OCI-LY7 (cell line): ENCODE measurements at regions not wholly inside any gene's neighbourhood (a gene's known extent, or its start where the extent isn't known, plus 50 kb on each side); places are given as distances from the start of the nearest gene placed in this dataset.

Experiments
- BruUV-seq: library from RNA; stranded (reverse); fragments of 400-500 nt; replicated peaks from 2 replicates; lab custom pipeline; 2021; lab: Mats Ljungman, UMichigan
- CTCF ChIA-PET: fragments of 300-600 bp; sonication (Branson Sonifier 250); formaldehyde crosslinking; loops from one replicate; lab custom pipeline; 2022; ENCODE audit warnings: antibody characterized with exemption; ENCODE audit not compliant: unreplicated experiment; lab: Charles Lee
- POLR2A ChIA-PET: fragments of 300-600 bp; sonication (Branson Sonifier 250); formaldehyde crosslinking; loops from one replicate; lab custom pipeline; 2022; ENCODE audit warnings: antibody characterized with exemption; lab: Charles Lee
- DNase-seq: peaks from one replicate; pipeline ENCODE4 v3.0.0-alpha.2; 2015; ENCODE audit warnings: low spot score
- H2AFZ ChIP-seq: fragments of 200-600 bp; sonication (generic), shearing (Covaris generic); 2 replicates; pipeline ENCODE4 v1.6.1; 2014; ENCODE audit warnings: mild to moderate bottlenecking, antibody characterized with exemption, low read length, moderate library complexity
- H3K27ac ChIP-seq: fragments of 200-600 bp; sonication (generic); 2 replicates; pipeline ENCODE4 v1.5.1; 2014; ENCODE audit warnings: mixed run types, low read depth, mild to moderate bottlenecking, moderate library complexity, low read length, inconsistent platforms; ENCODE audit not compliant: poor library complexity, severe bottlenecking
- H3K36me3 ChIP-seq: fragments of 200-600 bp; sonication (generic); 2 replicates; pipeline ENCODE4 v1.6.1; 2014; ENCODE audit warnings: mild to moderate bottlenecking, antibody characterized with exemption, low read length, moderate library complexity, mixed read lengths; ENCODE audit not compliant: insufficient read depth
- H3K4me1 ChIP-seq: fragments of 200-600 bp; sonication (generic); 2 replicates; pipeline ENCODE4 v1.5.1; 2014; ENCODE audit warnings: mild to moderate bottlenecking, low read length; ENCODE audit not compliant: insufficient read depth, poor library complexity, severe bottlenecking
- H3K4me2 ChIP-seq: fragments of 200-600 bp; sonication (generic); 2 replicates; pipeline ENCODE4 v1.6.1; 2014; ENCODE audit warnings: mild to moderate bottlenecking, low read length
- H3K4me3 ChIP-seq: fragments of 200-600 bp; sonication (generic); 2 replicates; pipeline ENCODE4 v1.5.1; 2014; ENCODE audit warnings: mild to moderate bottlenecking, low read depth, low read length; ENCODE audit not compliant: poor library complexity, severe bottlenecking
- H3K79me2 ChIP-seq: fragments of 200-600 bp; sonication (generic); 2 replicates; pipeline ENCODE4 v1.6.1; 2016; ENCODE audit warnings: low read depth, mild to moderate bottlenecking, low read length, moderate library complexity, mixed read lengths; ENCODE audit not compliant: insufficient read depth
- H3K9me2 ChIP-seq: fragments of 200-600 bp; sonication (generic); 2 replicates; pipeline ENCODE4 v1.6.1; 2016; ENCODE audit warnings: mild to moderate bottlenecking, low read length, mixed read lengths; ENCODE audit not compliant: insufficient read depth
- H3K9me3 ChIP-seq: fragments of 200-600 bp; sonication (generic); 2 replicates; pipeline ENCODE4 v1.6.1; 2014; ENCODE audit warnings: mild to moderate bottlenecking, mixed run types, low read length, mixed read lengths
- H4K20me1 ChIP-seq: fragments of 200-600 bp; sonication (generic); 2 replicates; pipeline ENCODE4 v1.6.1; 2014; ENCODE audit warnings: mild to moderate bottlenecking, antibody characterized with exemption, low read length, moderate library complexity, mixed read lengths; ENCODE audit not compliant: insufficient read depth
- EZH2phosphoT487 ChIP-seq: fragments of 200-600 bp; sonication (generic); IDR thresholded peaks from 2 replicates; pipeline ENCODE4 v1.6.1; 2018; ENCODE audit warnings: low read depth, borderline replicate concordance, mild to moderate bottlenecking, mixed run types, antibody characterized with exemption, low read length, moderate library complexity, mixed read lengths
- intact Hi-C: fragments of 100-400 bp; cut with micrococcal nuclease; formaldehyde crosslinking; loops from one replicate; pipeline ENCODE4 v1.10.0; 2022; ENCODE audit not compliant: unreplicated experiment
- TF ChIP-seq, protein P1 (sequence below): fragments of 200-600 bp; sonication (generic); conservative IDR thresholded peaks from 2 replicates; pipeline ENCODE4 v1.5.1; 2014; ENCODE audit warnings: mild to moderate bottlenecking, antibody characterized with exemption, low read length, moderate library complexity, mixed read lengths

DNA sequence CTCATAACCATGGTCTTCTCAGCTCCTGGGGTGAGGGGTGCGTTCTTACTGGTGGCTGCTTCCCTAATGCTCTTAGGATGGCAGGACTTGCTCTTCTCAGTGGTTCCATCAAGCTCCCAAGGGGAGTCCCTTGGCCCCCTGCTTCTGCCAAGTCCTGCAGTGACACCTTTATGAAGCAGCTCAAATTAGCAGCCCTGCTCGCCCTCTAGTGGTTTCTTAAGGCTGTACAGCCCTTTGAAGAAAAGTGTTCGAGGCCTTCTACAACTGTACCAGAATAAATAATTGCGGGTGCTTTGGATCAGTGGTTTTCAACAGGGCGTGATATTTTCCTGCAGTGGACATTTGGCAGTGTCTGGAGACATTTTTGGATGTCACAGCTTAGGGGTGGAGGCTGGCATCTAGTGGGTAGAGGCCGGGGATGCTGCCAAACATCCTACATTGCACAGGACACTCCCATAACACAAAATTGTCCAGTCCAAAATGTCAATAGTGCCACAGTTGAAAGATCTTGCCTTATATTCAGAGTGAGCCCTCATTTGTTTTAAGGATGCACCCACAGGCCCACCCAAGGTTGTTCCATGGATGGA is 204.7 kb upstream of the S100G start:
- no peaks in the 10 kb centered on the region for H3K36me3 ChIP-seq
- intact Hi-C loops, result loop anchor here (2.0 to 10.0 kb wide), 2 partner anchors 514 to 680 kb away; no protein-coding TSS in a partner anchor
- H3K9me2 ChIP-seq, result no peaks in the 10 kb centered on the region
- POLR2A ChIA-PET, result no interaction called here
- no peak overlapping the region for H3K27ac ChIP-seq
- H3K79me2 ChIP-seq, result no peaks in the 10 kb centered on the region
- BruUV-seq, result no TSS peak
- no peak overlapping the region for H3K4me2 ChIP-seq
- CTCF ChIA-PET, result no interaction called here
- H3K4me1 ChIP-seq, result no peaks in the 10 kb centered on the region
- TF ChIP-seq, protein P1, sequence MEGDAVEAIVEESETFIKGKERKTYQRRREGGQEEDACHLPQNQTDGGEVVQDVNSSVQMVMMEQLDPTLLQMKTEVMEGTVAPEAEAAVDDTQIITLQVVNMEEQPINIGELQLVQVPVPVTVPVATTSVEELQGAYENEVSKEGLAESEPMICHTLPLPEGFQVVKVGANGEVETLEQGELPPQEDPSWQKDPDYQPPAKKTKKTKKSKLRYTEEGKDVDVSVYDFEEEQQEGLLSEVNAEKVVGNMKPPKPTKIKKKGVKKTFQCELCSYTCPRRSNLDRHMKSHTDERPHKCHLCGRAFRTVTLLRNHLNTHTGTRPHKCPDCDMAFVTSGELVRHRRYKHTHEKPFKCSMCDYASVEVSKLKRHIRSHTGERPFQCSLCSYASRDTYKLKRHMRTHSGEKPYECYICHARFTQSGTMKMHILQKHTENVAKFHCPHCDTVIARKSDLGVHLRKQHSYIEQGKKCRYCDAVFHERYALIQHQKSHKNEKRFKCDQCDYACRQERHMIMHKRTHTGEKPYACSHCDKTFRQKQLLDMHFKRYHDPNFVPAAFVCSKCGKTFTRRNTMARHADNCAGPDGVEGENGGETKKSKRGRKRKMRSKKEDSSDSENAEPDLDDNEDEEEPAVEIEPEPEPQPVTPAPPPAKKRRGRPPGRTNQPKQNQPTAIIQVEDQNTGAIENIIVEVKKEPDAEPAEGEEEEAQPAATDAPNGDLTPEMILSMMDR, result peak; percentile 80
- no peak for TF ChIP-seq EZH2phosphoT487
- H4K20me1 ChIP-seq, result no peaks in the 10 kb centered on the region
- peak; percentile 48 for DNase-seq
- no peaks in the 10 kb centered on the region for H3K9me3 ChIP-seq
- H2AFZ ChIP-seq, result no peak overlapping the region
- no peak overlapping the region for H3K4me3 ChIP-seq

DNA sequence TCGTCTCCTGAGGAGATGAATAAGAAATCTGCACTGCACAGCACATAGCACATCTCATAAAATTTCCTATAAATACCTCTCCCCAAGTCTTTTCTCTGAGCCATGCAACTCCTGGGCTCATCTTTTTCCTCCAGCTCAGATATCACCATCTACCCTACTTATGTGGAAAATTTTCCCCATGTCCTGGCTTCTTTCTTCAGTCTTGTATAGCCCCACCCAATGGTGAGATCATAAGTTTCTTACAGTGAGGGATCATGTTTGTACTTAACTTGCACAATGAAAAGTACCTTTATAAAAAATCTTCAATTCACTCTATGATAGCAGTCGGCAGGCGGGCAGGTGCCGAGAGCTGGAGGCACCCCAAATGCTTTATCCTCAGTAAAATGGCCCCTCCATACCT is 198.6 kb upstream of the S100G start:
- CTCF ChIA-PET, result no interaction called here
- POLR2A ChIA-PET, result no interaction called here
- H3K4me2 ChIP-seq, result no peak overlapping the region
- no peaks in the 10 kb centered on the region for H3K36me3 ChIP-seq
- no peak overlapping the region for H3K4me3 ChIP-seq
- no peaks in the 10 kb centered on the region for H3K9me2 ChIP-seq
- no TSS peak for BruUV-seq
- H2AFZ ChIP-seq, result no peak overlapping the region
- H3K27ac ChIP-seq, result no peak overlapping the region
- intact Hi-C loops, result no loop called here
- H4K20me1 ChIP-seq, result no peaks in the 10 kb centered on the region
- H3K9me3 ChIP-seq, result no peaks in the 10 kb centered on the region
- no peak for DNase-seq
- TF ChIP-seq EZH2phosphoT487, result no peak
- TF ChIP-seq, protein P1, result no peak
- H3K79me2 ChIP-seq, result no peaks in the 10 kb centered on the region
- H3K4me1 ChIP-seq, result no peaks in the 10 kb centered on the region

GRCh38 chrX:16454926-16455325 is 195.0 kb upstream of the S100G start:
- H2AFZ ChIP-seq, result no peak overlapping the region
- no peak overlapping the region for H3K4me2 ChIP-seq
- no peak overlapping the region for H3K4me3 ChIP-seq
- POLR2A ChIA-PET, result no interaction called here
- DNase-seq, result no peak
- H4K20me1 ChIP-seq, result no peaks in the 10 kb centered on the region
- H3K36me3 ChIP-seq, result no peaks in the 10 kb centered on the region
- intact Hi-C loops, result no loop called here
- no peaks in the 10 kb centered on the region for H3K9me3 ChIP-seq
- H3K4me1 ChIP-seq, result no peaks in the 10 kb centered on the region
- no peak for TF ChIP-seq EZH2phosphoT487
- TF ChIP-seq, protein P1, result no peak
- H3K27ac ChIP-seq, result no peak overlapping the region
- BruUV-seq, result no TSS peak
- no peaks in the 10 kb centered on the region for H3K9me2 ChIP-seq
- CTCF ChIA-PET, result no interaction called here
- H3K79me2 ChIP-seq, result no peaks in the 10 kb centered on the region
